Activated CD4-positive, alpha-beta T cell treated with anti-CD3 and anti-CD28 coated beads for 48 hours (primary cell): ENCODE measurements at regions not wholly inside any gene's neighbourhood (a gene's known extent, or its start where the extent isn't known, plus 50 kb on each side); places are given as distances from the start of the nearest gene placed in this dataset.
"Not testable (repeated sequence)": the region's sequence is repeated elsewhere in the genome, so short reads cannot be mapped to it uniquely, and the experiment has no call there.

Experiments used
- DNase-seq: peaks from one replicate; pipeline ENCODE4 v3.0.0-alpha.2; 2020

GRCh38 chr6:25127076-25127837 is 151.9 kb upstream of the CARMIL1 start:
- no peak for DNase-seq

DNA sequence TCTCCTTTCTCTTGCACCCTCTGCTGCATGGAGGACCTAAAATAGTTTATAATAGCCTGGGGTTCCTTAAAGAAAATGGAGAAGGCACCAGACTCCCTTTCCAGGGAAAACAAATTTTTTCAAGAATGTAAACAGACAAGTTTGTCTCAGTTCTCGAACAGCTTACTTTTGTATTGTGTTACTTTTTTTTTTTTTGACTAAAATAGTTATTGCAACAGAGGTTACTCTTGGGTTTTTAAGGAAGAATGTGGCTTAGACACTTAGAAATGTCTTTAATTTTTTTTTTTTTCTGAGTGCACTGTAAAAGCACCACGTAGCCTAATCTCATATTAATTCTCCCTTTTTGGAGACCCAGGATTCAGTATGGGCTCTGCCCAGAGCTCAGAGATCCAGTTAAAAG is 148.7 kb upstream of the CARMIL1 start:
- DNase-seq, result no peak

DNA sequence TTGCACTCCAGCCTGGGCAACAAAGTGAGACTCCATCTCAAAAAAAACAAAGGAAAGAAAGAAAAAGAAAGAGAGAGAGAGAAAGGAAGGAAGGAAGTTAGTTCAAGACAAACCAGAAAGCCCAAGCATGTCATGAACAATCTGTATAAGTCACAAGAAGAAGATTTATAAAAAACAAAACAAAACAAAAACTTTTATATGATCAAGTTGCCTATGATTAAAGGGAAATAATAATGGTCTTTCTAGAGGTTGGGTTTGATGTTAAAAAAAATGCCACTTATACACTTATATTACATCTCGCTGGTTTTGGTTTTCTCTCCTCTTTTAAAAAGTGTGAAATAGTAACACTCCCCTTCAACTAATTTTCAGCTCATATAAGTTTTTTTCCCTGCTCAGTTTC is 146.2 kb upstream of the CARMIL1 start:
- no peak for DNase-seq

DNA sequence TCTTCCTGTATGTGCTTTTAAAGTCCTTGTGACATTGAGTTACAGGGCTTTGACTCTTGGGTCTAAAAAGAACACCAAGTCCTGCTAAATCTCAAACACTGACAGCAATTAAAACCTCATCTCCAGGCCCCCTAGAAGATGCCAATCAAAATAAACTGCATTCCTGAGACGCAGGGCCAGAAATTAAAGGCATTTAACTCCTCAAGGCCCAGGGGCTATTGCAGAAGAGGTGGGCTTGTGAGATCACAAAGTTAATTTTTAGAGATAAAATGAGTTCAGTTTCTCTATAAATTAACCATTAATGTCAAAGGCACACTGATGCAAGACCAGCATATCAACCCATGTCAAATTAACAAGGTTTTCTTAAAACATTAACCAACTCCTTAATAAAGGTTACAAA is 145.6 kb upstream of the CARMIL1 start:
- no peak for DNase-seq

DNA sequence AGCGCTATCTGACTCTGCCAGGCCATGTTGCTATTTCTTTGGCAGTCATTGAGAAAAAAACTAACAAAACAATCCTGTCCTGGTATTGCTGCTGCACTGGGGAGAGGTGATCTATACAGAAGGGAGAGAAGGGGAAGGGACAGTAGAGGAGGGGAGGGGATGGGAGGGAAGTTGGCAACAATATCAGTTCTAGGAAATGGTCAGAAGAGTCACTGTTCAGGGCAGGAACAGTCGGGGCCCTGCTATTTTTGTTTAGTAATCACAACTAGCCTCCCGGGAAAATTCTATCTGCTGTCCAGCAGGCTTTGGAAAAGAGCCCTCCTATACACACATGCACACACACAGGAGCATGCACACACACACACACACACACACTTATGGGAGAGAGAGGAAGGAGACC is 142.3 kb upstream of the CARMIL1 start:
- peak; percentile 13 for DNase-seq

GRCh38 chr6:25137480-25137879 is 141.7 kb upstream of the CARMIL1 start:
- DNase-seq, result no peak

DNA sequence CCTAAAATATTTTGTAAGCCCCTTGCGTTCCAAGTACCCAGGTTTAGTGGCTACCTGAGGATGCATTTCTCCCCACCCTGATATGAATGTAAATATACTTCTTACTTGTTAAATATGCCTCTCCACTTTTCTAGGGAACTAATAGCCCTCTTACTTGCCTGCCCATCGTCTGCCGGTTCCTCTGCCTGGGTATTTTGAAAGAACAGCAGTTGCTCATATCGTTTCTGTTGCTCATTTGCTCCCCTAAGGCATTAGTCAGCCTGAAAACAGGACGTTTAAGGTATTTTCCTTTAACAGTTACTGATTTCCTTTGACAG is 141.3 kb upstream of the CARMIL1 start:
- peak; percentile 68 for DNase-seq

- DNase-seq, result peak; percentile 75
Observed at GRCh38 chr6:25138233-25138933, 140.8 kb upstream of the CARMIL1 start.

- no peak for DNase-seq
Observed at GRCh38 chr6:25138934-25139415, 140.2 kb upstream of the CARMIL1 start.

DNA sequence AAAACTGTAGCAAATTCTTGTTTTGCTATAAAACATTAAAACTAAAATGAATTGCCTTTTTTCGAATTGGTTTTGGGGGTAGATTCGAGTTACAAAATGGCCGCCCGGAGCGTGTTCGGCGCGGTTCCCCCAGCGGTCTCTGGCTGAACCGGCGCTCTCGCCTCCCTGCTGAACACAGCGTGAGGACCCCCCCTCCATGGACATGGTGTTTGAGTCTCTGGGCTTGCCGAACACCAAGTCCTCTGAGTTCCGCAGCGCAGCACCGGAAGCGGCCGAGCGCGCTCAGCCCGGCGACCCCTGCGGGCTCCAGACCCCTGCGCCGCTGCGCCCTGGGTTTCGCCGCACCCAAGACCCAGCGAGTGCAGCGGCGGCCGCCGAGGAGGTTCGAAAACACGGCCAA is 139.6 kb upstream of the CARMIL1 start:
- DNase-seq, result not testable (repeated sequence)

DNA sequence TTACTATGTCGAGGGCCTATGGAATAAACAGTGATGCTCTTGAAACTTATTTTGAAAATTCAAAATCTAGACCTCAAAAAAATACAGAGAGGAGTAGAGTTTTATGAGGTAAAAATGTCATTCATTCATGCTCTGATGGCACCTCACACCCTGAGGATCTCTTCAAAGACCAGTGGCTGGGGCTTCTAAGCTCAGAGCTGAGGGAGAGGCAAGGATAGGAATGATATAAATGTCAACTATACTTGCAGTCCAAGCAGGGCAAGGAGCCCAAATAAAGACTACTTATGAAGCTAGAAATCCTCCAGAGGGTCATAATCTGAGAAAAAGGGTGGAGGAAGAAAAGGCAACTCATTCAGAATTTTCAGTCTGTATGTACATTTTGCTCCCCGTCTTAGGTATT is 136.7 kb upstream of the CARMIL1 start:
- DNase-seq, result no peak

- DNase-seq, result no peak
Observed at GRCh38 chr6:25144919-25145318, 134.3 kb upstream of the CARMIL1 start.

- no peak for DNase-seq
Observed at GRCh38 chr6:25147223-25147622, 132.0 kb upstream of the CARMIL1 start.

DNA sequence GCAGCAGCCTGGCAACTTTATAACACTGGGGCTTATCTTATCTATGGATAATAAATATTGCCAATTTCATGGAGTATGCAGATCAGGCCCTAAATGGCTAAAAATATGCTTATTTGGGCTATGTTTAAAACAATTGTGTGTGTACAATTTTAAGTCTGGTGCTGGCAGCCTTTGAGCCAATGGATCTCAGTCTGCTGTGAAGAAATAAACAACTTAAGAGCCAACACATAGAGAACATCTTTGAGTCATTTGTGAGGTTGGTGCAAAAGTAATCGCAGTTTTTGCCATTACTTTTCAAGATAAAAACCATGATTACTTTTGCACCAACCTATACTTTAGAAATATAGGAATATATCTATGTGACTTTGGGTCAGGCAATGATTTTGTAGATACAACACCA is 129.1 kb upstream of the CARMIL1 start:
- DNase-seq, result no peak

DNA sequence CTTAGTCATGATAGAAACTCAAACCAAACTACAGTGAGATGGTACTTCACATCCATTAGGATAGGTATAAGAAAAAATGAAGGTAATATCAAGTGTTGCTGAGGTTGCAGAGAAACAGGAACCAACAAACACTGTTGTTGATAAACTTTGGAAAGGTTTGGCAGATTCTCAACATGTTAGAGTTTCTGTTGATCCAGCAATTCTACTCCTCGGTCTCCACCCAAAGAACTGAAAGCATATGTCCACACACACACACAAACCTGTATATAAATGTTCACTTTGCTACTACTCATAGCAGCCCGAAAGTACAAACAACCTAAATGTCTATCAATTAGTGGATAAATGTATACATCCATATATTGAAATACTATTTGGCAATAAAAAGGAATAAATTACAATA is 128.3 kb upstream of the CARMIL1 start:
- DNase-seq, result no peak

DNA sequence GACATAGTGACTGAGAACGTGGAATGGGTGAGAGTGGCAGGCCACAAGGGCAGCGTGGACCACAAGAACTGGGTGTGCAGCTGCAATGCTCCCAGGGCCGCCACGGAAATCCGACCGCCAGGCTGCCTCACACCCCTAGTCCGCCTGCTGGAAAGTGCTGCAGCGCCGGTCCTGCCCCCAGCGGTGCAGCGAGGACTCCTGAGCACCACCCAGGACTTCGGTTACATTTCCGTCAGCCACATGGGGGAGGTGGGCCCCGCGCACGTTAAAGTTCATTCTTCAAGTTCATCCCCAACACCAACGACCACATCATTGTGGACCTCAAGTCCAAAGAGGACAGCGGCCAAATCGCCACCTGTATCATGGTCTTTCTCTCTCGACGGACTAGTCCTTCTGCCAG is 126.1 kb upstream of the CARMIL1 start:
- DNase-seq, result no peak

DNA sequence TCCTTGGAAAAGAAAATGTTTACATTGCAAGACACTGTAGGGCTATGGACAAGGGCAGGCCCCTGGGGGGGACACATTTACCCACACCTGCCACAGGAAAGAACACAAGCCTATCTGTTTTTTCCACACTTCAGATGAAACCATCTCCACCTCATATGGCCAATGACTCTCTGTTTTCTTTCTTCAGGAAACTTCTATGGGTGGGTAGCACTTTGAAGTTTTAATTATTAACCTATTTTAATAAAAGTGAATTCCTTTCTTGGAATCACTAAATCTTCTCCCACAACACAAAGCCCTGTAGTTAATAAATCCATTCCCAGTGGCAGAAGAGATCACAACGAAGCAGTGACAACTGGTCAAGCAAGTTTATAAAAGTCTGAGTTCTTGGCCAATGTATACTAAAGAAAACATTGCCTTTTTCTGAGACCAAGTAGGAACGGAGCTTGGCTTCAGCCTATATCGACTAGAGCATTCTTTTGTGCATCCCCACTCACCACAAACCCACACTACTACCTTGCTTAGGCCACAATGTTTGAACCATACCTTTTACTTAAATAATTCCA is 125.1 kb upstream of the CARMIL1 start:
- no peak for DNase-seq

DNA sequence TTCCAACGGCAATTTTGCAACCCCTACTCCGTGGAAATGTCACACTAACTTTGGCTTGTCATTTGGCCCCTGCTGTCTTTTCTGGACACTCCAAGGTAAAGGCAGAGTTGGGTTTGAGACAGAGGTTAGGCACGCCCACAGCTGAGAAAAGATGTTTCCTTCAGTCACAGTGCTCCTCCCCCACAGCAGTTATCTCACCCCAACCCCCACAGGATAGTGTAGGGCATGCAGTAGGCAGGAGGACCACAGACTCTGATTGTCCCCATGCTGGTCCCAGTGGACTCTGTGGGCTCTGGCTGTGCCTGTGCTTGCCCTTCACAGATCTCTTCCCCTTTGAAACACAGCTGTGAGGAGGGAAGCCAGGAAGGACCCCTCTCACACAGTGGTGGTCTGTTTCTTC is 124.0 kb upstream of the CARMIL1 start:
- DNase-seq, result no peak

DNA sequence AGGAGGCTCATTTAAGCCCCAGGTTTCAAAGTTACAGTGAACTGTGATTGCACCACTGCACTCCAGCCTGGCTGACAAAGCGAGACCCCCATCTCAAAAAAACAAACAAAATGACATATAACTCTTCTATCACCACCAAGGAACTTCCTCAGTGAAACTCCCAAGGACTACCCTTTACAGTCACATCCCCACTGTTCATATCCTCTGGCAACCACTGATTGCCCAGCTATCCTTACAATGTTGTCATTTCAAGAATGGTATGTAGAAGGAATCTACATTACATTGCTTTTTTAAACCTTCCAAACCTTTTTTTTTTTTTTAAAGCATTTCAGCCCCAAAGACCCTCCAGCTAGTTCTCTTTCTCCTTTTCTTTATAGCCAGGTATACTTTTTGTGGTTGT is 123.1 kb upstream of the CARMIL1 start:
- no peak for DNase-seq

DNA sequence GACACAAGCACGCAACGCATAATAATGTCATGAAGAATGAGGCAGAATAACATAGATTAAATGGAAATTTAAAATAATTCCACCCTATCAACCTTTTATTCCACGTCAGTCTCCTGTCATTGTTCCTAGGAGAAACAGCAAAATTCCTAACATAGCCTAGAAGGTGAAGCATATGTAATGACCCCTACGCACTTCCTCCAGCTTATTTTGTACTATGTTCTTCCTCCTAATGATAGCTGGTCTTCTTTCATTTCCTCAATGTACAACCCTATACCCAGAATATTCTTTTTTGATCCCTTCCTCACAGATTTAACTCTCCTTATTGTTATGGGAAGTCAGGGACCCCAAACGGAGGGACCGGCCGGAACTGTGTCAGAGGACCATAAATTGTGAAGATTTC is 122.0 kb upstream of the CARMIL1 start:
- DNase-seq, result no peak

GRCh38 chr6:25157842-25158241 is 121.3 kb upstream of the CARMIL1 start:
- no peak for DNase-seq

DNA sequence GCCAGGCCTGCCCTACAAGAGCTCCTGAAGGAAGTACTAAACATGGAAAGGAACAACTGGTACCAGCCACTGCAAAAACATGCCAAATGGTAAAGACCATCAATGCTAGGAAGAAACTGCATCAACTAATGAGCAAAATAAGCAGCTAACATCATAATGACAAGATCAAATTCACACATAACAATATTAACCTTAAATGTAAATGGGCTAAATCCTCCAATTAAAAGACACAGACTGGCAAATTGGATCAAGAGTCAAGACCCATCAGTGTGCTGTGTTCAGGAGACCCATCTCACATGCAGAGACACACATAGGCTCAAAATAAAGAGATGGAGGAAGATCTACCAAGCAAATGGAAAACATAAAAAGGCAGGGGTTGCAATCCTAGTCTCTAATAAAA is 119.0 kb upstream of the CARMIL1 start:
- not testable (repeated sequence) for DNase-seq

GRCh38 chr6:25165177-25165576 is 114.0 kb upstream of the CARMIL1 start:
- no peak for DNase-seq

- DNase-seq, result no peak
Observed at GRCh38 chr6:25165800-25166199, 113.4 kb upstream of the CARMIL1 start.
